ENCODE measurements at regions not wholly inside any gene's neighbourhood (a gene's known extent, or its start where the extent isn't known, plus 50 kb on each side); places are given as distances from the start of the nearest gene placed in this dataset.

GRCh38 chr11:21928847-21929246 is 264.0 kb upstream of the ANO5 start:
- Histone ChIP-seq H3K4me1 (no peaks in the 10 kb centered on the region), H3K27me3 (no peaks in the 10 kb centered on the region), H3K27ac (no peak overlapping the region), H3K36me3 (no peaks in the 10 kb centered on the region), H3K4me3 (no peak overlapping the region), H3K9me3 (no peaks in the 10 kb centered on the region)
- TF ChIP-seq CTCF (IDR thresholded peaks at IDR 0.05): no peak
- ATAC-seq (no peak), DNase-seq (no peak)
- WGBS, 2 donors: 64% methylated on average over 2 of the region's 2 CpGs
- intact Hi-C loops (cut with DNase I): no loop called here

GRCh38 chr11:21930408-21930807 is 262.5 kb upstream of the ANO5 start:
- intact Hi-C loops (cut with DNase I): loop anchor here in 2 of 10 donors (5.0 to 10.0 kb wide), 2 partner anchors 54 to 202 kb away; no protein-coding TSS in a partner anchor
- no peak for TF ChIP-seq CTCF (IDR thresholded peaks at IDR 0.05)
- WGBS, 2 donors: 83 to 91% methylated on average over 2 of the region's 2 CpGs

GRCh38 chr11:21931436-21932101 is 261.3 kb upstream of the ANO5 start:
- intact Hi-C loops (cut with DNase I): loop anchor here in 2 of 10 donors (5.0 to 10.0 kb wide), 2 partner anchors 53 to 201 kb away; no protein-coding TSS in a partner anchor

More at GRCh38 chr11:21930408-21930807, 262.5 kb upstream of the ANO5 start:
- Histone ChIP-seq H3K36me3 (no peaks in the 10 kb centered on the region), H3K9me3 (no peaks in the 10 kb centered on the region), H3K4me3 (no peak overlapping the region), H3K27ac (no peak overlapping the region), H3K27me3 (no peaks in the 10 kb centered on the region), H3K4me1 (no peaks in the 10 kb centered on the region)
- DNase-seq: no peak
- no peak for ATAC-seq

GRCh38 chr11:21933095-21933494 is 259.8 kb upstream of the ANO5 start:
- H3K27me3 ChIP-seq: no peaks in the 10 kb centered on the region
- H3K27ac ChIP-seq: no peak overlapping the region
- peak; percentile 21 to 57 (median 39) for TF ChIP-seq CTCF (IDR thresholded peaks at IDR 0.05)
- no peak for ATAC-seq
- H3K36me3 ChIP-seq: no peaks in the 10 kb centered on the region
- intact Hi-C loops (cut with DNase I): loop anchor here in 2 of 10 donors (5.0 to 10.0 kb wide), 2 partner anchors 52 to 199 kb away; no protein-coding TSS in a partner anchor
- no peak overlapping the region for H3K4me3 ChIP-seq
- DNase-seq: no peak
- 43 to 49% methylated on average over 1 of the region's 1 CpG for WGBS, 2 donors
- no peaks in the 10 kb centered on the region for H3K9me3 ChIP-seq
- no peaks in the 10 kb centered on the region for H3K4me1 ChIP-seq

More at GRCh38 chr11:21931436-21932101, 261.3 kb upstream of the ANO5 start:
- no peak for TF ChIP-seq CTCF (IDR thresholded peaks at IDR 0.05)
- Histone ChIP-seq H3K27me3 (no peaks in the 10 kb centered on the region), H3K36me3 (no peaks in the 10 kb centered on the region), H3K4me1 (no peaks in the 10 kb centered on the region), H3K9me3 (no peaks in the 10 kb centered on the region), H3K4me3 (no peak overlapping the region), H3K27ac (no peak overlapping the region)
- 84 to 85% methylated on average over 11 of the region's 11 CpGs for WGBS, 2 donors
- DNase-seq (no peak), ATAC-seq (no peak)
